Erythroblast (primary cell): ENCODE measurements at regions not wholly inside any gene's neighbourhood (a gene's known extent, or its start where the extent isn't known, plus 50 kb on each side); places are given as distances from the start of the nearest gene placed in this dataset.

ENCODE experiments used
- DNase-seq, 2 experiments: peaks; one replicate each; lab custom pipeline; 2025; lab: John Stamatoyannopoulos, UW
- GATA1 ChIP-seq: IDR thresholded peaks from 2 replicates; pipeline ENCODE4 v1.6.1; 2011; ENCODE audit warnings: low read depth, mild to moderate bottlenecking, control low read depth, low read length, moderate library complexity
- POLR2A ChIP-seq: IDR thresholded peaks from 2 replicates; pipeline ENCODE4 v1.6.1; 2011; ENCODE audit warnings: mild to moderate bottlenecking, low read length

- DNase-seq: no peak
- TF ChIP-seq GATA1: no peak
- no peak for TF ChIP-seq POLR2A
Observed at GRCh38 chr15:38164507-38164906, 88.1 kb upstream of the SPRED1 start.

DNA sequence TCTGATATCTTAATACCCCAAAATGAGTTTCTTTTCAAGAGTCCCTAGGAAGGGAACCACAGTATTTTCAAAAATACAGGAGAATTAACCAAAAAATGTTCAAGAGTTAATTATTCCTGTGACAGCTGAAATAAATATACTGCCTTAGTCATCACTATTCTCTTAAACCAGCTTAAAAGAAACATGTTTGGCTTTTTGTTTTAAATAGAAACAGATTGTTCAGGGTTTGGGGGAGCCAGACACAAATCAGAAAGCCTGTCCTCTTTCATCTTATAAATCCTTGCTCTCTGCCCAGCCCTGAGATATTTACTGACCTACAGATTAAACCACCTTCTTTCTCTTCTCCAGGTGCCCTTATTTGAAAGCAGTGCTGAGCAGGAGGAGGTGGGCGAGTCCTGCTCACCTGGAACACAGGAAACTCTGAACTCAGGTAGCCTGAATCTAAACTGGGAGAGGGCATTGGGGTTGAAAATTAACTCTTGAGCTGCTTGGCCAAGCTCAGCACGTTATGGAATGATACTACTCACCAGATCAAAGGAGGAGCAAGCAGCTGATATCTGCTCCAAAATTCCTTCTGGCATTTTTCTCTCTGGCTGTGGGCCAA is 84.1 kb upstream of the SPRED1 start:
- TF ChIP-seq POLR2A: no peak
- no peak for TF ChIP-seq GATA1
- DNase-seq: no peak

DNA sequence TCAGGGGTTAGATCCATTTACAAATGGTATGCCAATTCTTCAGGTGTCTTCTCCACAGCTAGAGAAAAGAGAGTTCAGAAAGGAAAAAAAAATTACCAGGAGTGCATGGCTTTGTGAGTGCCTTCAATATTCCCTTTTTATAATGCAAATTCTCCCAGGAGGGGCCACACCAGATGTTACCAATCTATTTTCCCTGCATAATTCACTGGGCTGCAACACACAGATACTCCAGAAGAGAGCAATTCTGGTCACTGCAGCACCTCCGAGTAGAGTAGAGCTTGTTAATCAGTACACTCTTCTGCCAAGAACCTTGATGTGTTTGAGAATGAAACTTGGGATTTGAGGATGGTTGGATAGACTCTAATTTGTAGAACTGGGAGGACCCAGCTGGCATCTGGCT is 80.7 kb upstream of the SPRED1 start:
- TF ChIP-seq POLR2A (no peak), GATA1 (no peak)
- no peak for DNase-seq

- TF ChIP-seq GATA1 (no peak), POLR2A (no peak)
- no peak for DNase-seq
Observed at GRCh38 chr15:38174691-38175090, 77.9 kb upstream of the SPRED1 start.

DNA sequence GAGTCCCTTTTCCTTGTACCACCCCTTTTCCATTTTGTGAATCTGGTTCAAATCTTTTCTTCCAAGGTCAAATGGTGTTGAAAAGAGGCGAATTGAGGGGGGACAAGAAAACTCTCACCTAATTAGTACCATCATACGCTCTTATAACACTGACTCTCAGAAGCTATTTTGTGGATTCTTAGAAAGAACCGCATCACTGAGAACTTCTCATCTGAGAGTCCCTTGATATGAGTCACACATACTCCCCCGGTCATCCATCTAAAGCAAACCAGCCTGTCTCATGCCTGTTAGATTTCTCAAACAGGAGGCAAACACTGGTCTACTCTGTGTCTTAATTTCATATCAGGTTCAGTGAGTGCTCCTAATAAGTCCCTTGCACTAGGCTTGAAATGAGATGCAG is 76.5 kb upstream of the SPRED1 start:
- TF ChIP-seq GATA1 (no peak), POLR2A (no peak)
- no peak for DNase-seq

DNA sequence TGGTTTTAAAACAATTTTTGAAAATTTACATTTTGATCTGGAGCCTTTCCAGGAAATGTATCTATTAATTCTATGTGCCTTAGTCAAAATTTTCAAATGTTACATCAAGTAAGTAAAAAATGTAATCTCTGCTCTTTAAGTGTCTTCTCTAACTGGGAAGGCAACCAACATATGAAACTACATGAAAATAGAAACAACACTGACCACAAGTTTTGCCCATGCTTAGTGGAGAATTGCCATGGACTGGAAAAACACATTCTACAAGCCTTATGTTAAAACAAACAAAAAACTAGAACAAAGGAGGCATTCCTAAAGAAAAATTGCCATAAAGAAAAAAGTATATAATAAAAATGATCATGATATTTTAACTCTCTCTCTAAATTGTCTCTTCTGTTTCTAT is 75.9 kb upstream of the SPRED1 start:
- TF ChIP-seq POLR2A: no peak
- TF ChIP-seq GATA1: no peak
- DNase-seq: no peak

- TF ChIP-seq POLR2A: no peak
- no peak for TF ChIP-seq GATA1
- DNase-seq: no peak
Observed at GRCh38 chr15:38182900-38183299, 69.7 kb upstream of the SPRED1 start.

GRCh38 chr15:38186507-38186906 is 66.1 kb upstream of the SPRED1 start:
- TF ChIP-seq POLR2A (no peak), GATA1 (no peak)
- no peak for DNase-seq

DNA sequence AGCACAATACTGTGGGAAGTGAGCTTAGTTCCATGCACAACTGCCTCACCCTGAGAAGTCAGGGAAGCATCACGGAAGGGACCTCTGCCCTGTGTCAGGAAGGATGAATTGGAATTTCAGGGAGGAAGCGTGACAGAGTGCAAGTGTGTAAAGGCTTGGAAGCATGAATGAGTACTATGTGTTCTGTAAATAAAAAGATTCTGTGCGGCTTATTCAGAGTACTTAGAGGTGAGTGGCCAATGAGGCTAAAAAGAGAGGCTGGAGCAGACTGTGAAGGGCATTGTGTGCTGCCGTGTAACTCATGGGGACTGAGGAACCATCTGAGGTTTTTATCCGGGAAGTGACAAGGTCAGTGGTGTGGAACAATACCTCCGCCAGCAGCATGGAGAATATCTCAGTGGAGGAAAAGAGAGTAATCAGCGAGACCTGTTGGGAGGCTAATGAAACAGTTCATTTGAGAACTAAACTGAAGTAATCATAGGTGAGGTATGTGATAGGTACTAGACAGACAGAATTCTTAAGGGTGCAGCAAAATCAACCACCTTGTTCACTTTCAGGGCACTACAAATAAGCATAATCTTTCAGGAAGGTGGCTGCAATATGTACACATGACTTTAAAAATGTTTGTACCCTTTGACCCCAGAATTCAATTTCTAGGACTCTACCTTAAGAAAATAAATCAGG is 64.9 kb upstream of the SPRED1 start:
- TF ChIP-seq POLR2A: no peak
- TF ChIP-seq GATA1: no peak
- DNase-seq: no peak

- DNase-seq: no peak
- no peak for TF ChIP-seq GATA1
- no peak for TF ChIP-seq POLR2A
Observed at GRCh38 chr15:38189671-38190295, 62.9 kb upstream of the SPRED1 start.

- no peak for DNase-seq
- TF ChIP-seq GATA1 (no peak), POLR2A (no peak)
Observed at GRCh38 chr15:38190501-38190900, 62.1 kb upstream of the SPRED1 start.

DNA sequence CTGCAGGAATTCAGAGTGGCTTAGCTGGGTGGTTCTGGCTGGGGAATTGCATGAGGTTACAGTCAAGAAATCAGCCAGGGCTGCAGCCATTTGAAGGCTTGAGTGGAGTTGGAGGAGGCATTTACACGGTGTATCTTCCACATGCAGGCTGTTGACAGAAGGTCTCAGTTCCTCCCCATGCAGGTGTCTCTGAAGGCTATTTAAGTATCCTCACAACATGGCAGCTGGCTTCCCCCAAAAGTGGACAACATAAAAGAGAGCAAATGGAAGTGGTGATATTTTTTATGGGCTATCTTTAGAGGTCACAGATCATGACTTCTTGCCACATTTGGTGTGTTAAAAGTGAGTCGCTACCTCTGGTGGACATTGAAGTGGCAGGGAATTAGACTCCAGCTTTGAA is 60.1 kb upstream of the SPRED1 start:
- no peak for DNase-seq
- TF ChIP-seq POLR2A (no peak), GATA1 (no peak)

- no peak for TF ChIP-seq GATA1
- TF ChIP-seq POLR2A: no peak
- DNase-seq: no peak
Observed at GRCh38 chr15:38193496-38193895, 59.1 kb upstream of the SPRED1 start.

GRCh38 chr15:38195191-38195901 is 57.3 kb upstream of the SPRED1 start:
- TF ChIP-seq POLR2A: no peak
- TF ChIP-seq GATA1: no peak
- DNase-seq: no peak
